Tibial nerve (tissue), 4 donors: ENCODE measurements at regions not wholly inside any gene's neighbourhood (a gene's known extent, or its start where the extent isn't known, plus 50 kb on each side); places are given as distances from the start of the nearest gene placed in this dataset.

Experiments used
- DNase-seq, 2 donors: peaks; one replicate each; pipeline ENCODE4 v3.0.0-alpha.2; 2019; ENCODE audit warnings: low spot score in 2 of 2
- H3K27ac ChIP-seq, 4 donors: fragments of 200-600 bp; sonication (generic) in 3 of 4; one replicate each; pipeline ENCODE4 v1.5.1; 2017 to 2019; ENCODE audit warnings: mild to moderate bottlenecking in 1 of 4
- H3K27me3 ChIP-seq, 2 donors: fragments of 200-600 bp; sonication (generic) in 1 of 2; one replicate each; pipeline versions ENCODE4 v1.5.1 to v1.6.0; 2017 to 2019
- H3K36me3 ChIP-seq, 3 donors: fragments of 200-600 bp; sonication (generic); one replicate each; pipeline ENCODE4 v1.5.1; 2018 to 2019
- H3K4me1 ChIP-seq, 4 donors: fragments of 200-600 bp; sonication (generic) in 3 of 4; one replicate each; pipeline ENCODE4 v1.5.1; 2017 to 2019
- H3K4me3 ChIP-seq, 4 donors: fragments of 200-600 bp; sonication (generic) in 3 of 4; one replicate each; pipeline ENCODE4 v1.5.1; 2017 to 2019; ENCODE audit warnings: mild to moderate bottlenecking in 1 of 4, moderate library complexity in 1 of 4
- H3K9me3 ChIP-seq, 4 donors: fragments of 200-600 bp; sonication (generic) in 3 of 4; one replicate each; pipeline ENCODE4 v1.5.1; 2017 to 2019
- EP300 ChIP-seq, 2 donors: sonication (generic); formaldehyde crosslinking; IDR thresholded peaks; one replicate each; pipeline ENCODE4 v1.6.1; 2017; ENCODE audit warnings: antibody characterized with exemption in 2 of 2, mild to moderate bottlenecking in 1 of 2
- POLR2A ChIP-seq, 2 donors: fragments of 450-650 bp; IDR thresholded peaks; one replicate each; pipeline ENCODE4 v1.6.1; 2017; ENCODE audit warnings: antibody characterized with exemption in 2 of 2, mild to moderate bottlenecking in 2 of 2, moderate library complexity in 2 of 2
- WGBS, 2 donors: methylation state at CpG; one replicate each; pipeline ENCODE4 v1.1.5; 2018; 5-methylcytosine and 5-hydroxymethylcytosine counted together
- TF ChIP-seq, protein P1 (sequence below), 5 experiments: fragments of 200-600 bp in 3 of 5; fragments of 450-650 bp in 2 of 5; sonication (generic) in 3 of 5; IDR thresholded peaks; one replicate each; pipeline ENCODE4 v1.5.1; 2016 to 2019; ENCODE audit warnings: antibody characterized with exemption in 5 of 5, mild to moderate bottlenecking in 3 of 5, moderate library complexity in 2 of 5

DNA sequence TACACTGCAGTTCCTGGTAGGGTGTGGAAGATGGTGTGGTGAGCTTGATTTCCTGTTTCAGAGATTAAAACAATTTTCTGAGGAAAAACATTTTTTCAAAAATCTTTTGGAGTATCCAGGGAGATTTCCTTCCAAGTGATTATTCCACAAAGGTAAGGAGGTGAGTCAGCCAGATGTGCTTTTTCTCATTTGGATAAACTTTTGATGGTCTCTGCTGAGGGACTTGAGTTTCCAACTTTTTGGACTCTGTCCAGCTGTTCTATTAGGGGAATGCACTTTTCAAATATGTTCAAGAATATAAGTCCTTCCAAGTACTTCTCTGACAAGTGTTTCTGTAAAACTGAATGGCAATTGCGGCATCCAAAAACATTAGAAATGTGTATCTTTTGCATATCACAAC lies 628.8 kb upstream of the ADAMTS5 start:
- no peaks in the 10 kb centered on the region for H3K27me3 ChIP-seq
- no peak for DNase-seq
- H3K27ac ChIP-seq: peak overlapping the region in 1 of 4 donors; percentile 1
- WGBS, 2 donors: 67 to 70% methylated on average over 1 of the region's 1 CpG
- peaks cover 0 to 9% (median 0%) of the 10 kb centered on the region in 4 donors for H3K4me1 ChIP-seq
- TF ChIP-seq EP300 (IDR thresholded peaks at IDR 0.05) (no peak), POLR2A (IDR thresholded peaks at IDR 0.05) (no peak)
- TF ChIP-seq, protein P1, sequence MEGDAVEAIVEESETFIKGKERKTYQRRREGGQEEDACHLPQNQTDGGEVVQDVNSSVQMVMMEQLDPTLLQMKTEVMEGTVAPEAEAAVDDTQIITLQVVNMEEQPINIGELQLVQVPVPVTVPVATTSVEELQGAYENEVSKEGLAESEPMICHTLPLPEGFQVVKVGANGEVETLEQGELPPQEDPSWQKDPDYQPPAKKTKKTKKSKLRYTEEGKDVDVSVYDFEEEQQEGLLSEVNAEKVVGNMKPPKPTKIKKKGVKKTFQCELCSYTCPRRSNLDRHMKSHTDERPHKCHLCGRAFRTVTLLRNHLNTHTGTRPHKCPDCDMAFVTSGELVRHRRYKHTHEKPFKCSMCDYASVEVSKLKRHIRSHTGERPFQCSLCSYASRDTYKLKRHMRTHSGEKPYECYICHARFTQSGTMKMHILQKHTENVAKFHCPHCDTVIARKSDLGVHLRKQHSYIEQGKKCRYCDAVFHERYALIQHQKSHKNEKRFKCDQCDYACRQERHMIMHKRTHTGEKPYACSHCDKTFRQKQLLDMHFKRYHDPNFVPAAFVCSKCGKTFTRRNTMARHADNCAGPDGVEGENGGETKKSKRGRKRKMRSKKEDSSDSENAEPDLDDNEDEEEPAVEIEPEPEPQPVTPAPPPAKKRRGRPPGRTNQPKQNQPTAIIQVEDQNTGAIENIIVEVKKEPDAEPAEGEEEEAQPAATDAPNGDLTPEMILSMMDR (IDR thresholded peaks at IDR 0.05): no peak
- H3K4me3 ChIP-seq: no peak overlapping the region
- H3K36me3 ChIP-seq: no peaks in the 10 kb centered on the region
- no peaks in the 10 kb centered on the region for H3K9me3 ChIP-seq

DNA sequence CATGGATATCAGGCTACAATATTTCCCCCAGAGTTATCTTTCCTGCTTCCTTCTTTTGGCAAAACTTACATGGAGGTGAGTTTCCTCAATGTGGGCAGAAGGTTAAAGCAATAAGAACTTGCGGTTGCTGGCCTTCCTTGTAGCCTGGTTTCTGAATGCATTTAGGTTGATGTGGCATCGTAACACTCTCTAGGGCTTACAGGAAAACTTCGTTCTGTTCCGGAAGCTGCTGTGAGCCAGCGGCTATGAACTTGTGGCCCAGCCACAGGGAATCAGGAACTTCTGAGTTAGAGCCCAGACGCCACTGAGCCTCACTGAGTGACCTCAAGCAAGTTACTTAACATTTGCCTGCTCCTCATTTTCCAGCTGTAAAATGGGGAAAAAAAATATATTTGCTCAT lies 623.4 kb upstream of the ADAMTS5 start:
- TF ChIP-seq EP300 (IDR thresholded peaks at IDR 0.05): peak in 1 of 2 donors; percentile 25
- no peak for TF ChIP-seq POLR2A (IDR thresholded peaks at IDR 0.05)
- Histone ChIP-seq H3K9me3 (no peaks in the 10 kb centered on the region), H3K4me1 (peaks cover 0 to 6% (median 0%) of the 10 kb centered on the region in 4 donors), H3K27me3 (no peaks in the 10 kb centered on the region), H3K36me3 (no peaks in the 10 kb centered on the region), H3K27ac (no peak overlapping the region), H3K4me3 (no peak overlapping the region)
- WGBS, 2 donors: 49% methylated on average over 6 of the region's 6 CpGs
- DNase-seq: peak in 1 of 2 donors; percentile 8

DNA sequence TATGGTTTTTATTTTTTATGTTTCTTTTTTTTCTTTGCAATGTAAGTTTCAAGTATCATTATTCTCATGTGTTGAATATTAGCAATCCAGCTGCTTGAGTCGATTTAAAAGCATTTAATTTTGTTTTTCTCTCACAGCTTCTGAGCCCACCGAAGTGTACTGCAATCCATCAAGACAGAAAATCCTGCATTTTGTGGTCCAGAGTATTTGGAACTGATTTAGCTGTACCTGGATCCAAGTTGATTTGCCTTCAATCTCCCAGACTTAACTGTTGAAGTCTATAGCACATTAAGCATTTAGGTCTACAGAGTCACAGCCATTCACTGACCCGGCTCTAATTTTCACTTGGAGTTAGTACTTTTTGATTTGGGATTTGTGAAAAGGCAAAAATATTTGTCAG lies 622.9 kb upstream of the ADAMTS5 start:
- Histone ChIP-seq H3K36me3 (no peaks in the 10 kb centered on the region), H3K4me3 (no peak overlapping the region), H3K4me1 (peaks cover 0 to 6% (median 0%) of the 10 kb centered on the region in 4 donors), H3K9me3 (no peaks in the 10 kb centered on the region), H3K27ac (no peak overlapping the region), H3K27me3 (no peaks in the 10 kb centered on the region)
- TF ChIP-seq, protein P1 (IDR thresholded peaks at IDR 0.05): no peak
- TF ChIP-seq POLR2A (IDR thresholded peaks at IDR 0.05): no peak
- TF ChIP-seq EP300 (IDR thresholded peaks at IDR 0.05): no peak
- 53 to 63% methylated on average over 3 of the region's 3 CpGs for WGBS, 2 donors
- no peak for DNase-seq

DNA sequence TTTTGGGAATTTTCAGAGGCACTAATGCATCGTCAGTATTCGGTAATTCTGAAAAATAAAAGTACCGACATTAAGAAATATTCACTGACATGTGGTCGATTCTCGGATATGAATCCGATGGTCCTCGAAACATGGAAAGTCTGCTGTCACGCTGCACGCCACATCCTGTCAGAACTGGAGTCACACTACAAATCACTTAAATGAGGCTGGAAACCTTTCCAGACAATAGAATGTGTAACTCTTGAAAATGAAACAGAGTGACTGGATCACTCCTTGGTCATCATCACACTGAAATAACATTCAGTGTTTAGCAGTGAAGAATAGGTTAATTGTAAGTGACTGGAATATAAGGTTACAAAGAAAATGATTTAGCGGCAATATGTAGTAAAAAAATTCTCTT lies 620.1 kb upstream of the ADAMTS5 start:
- no peaks in the 10 kb centered on the region for H3K9me3 ChIP-seq
- no peak for TF ChIP-seq POLR2A (IDR thresholded peaks at IDR 0.05)
- TF ChIP-seq, protein P1 (IDR thresholded peaks at IDR 0.05): no peak
- no peak for TF ChIP-seq EP300 (IDR thresholded peaks at IDR 0.05)
- H3K36me3 ChIP-seq: no peaks in the 10 kb centered on the region
- 78 to 87% methylated on average over 10 of the region's 10 CpGs for WGBS, 2 donors
- no peak for DNase-seq
- no peak overlapping the region for H3K4me3 ChIP-seq
- no peaks in the 10 kb centered on the region for H3K27me3 ChIP-seq
- H3K27ac ChIP-seq: no peak overlapping the region
- peaks cover 0 to 6% (median 0%) of the 10 kb centered on the region in 4 donors for H3K4me1 ChIP-seq

DNA sequence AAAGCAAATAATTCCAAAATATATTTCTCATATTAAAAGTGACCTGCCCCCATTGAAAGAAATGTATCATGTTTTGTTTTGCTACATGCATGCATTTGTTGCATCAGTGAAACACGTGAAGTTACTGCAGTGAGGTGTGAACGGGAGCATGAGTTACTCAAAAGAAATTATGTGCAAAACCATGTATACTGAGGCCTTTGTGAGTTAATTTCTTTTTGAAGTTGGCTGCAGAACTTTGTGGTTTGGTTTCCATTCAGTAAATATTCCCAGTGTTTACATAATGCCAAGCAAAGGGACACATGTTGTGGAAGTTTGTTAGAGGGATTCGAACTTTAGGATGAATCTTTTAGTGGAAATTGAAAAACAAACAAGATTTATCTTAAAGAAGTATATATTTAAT lies 619.4 kb upstream of the ADAMTS5 start:
- TF ChIP-seq POLR2A (IDR thresholded peaks at IDR 0.05) (no peak), EP300 (IDR thresholded peaks at IDR 0.05) (no peak)
- TF ChIP-seq, protein P1 (IDR thresholded peaks at IDR 0.05): no peak
- Histone ChIP-seq H3K27ac (no peak overlapping the region), H3K9me3 (no peaks in the 10 kb centered on the region), H3K4me3 (no peak overlapping the region), H3K4me1 (peaks cover 0 to 6% (median 0%) of the 10 kb centered on the region in 4 donors), H3K36me3 (no peaks in the 10 kb centered on the region), H3K27me3 (no peaks in the 10 kb centered on the region)
- 74 to 75% methylated on average over 3 of the region's 3 CpGs for WGBS, 2 donors
- no peak for DNase-seq

DNA sequence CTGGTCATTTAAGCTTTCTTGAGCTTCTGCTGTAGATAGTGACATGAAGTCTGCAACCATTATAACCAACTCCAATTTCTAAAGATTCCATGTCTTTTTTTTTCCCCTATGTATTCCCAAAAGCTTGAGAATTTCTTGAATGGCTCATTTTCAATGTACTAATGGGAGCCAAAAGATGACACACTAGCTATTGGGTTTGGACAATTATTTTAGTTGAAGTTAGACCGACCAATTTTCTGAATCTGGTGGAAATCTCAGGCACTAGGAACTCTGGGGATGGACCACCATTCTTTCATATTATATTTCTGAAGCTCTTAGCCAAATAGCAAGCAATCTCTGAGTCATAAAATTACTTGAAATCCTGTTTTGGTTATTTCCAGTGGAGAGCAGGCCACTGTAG lies 617.4 kb upstream of the ADAMTS5 start:
- no peaks in the 10 kb centered on the region for H3K36me3 ChIP-seq
- H3K9me3 ChIP-seq: no peaks in the 10 kb centered on the region
- H3K4me3 ChIP-seq: no peak overlapping the region
- no peaks in the 10 kb centered on the region for H3K27me3 ChIP-seq
- no peak for DNase-seq
- H3K4me1 ChIP-seq: no peaks in the 10 kb centered on the region
- no peak for TF ChIP-seq EP300 (IDR thresholded peaks at IDR 0.05)
- no peak for TF ChIP-seq POLR2A (IDR thresholded peaks at IDR 0.05)
- TF ChIP-seq, protein P1 (IDR thresholded peaks at IDR 0.05): no peak
- H3K27ac ChIP-seq: no peak overlapping the region
- WGBS, 2 donors: 81 to 90% methylated on average over 1 of the region's 1 CpG
